ENCODE measurements at regions not wholly inside any gene's neighbourhood (a gene's known extent, or its start where the extent isn't known, plus 50 kb on each side); places are given as distances from the start of the nearest gene placed in this dataset.

- no peak for DNase-seq (ENCODE audit: low spot score in 2 of 2)
- Mint-ChIP-seq H3K27me3 (peaks cover 6% of the 10 kb centered on the region), H3K4me1 (no peaks in the 10 kb centered on the region)
Observed at GRCh38 chr20:24112360-24112759, 123.8 kb upstream of the GGTLC1 start.

GRCh38 chr20:24111858-24112257, 123.3 kb upstream of the GGTLC1 start:
- Mint-ChIP-seq H3K27me3 (peaks cover 1% of the 10 kb centered on the region), H3K36me3 (ENCODE audit: insufficient read depth) (no peaks in the 10 kb centered on the region), H3K4me1 (no peaks in the 10 kb centered on the region), H3K9me3 (no peaks in the 10 kb centered on the region), H3K27ac (ENCODE audit: low read depth) (no peak overlapping the region), H3K4me3 (no peak overlapping the region)
- DNase-seq (ENCODE audit: low spot score in 2 of 2) (no peak), ATAC-seq (replicated peaks; ENCODE audit: extremely low read depth, poor library complexity, severe bottlenecking) (no peak)

More at GRCh38 chr20:24112360-24112759, 123.8 kb upstream of the GGTLC1 start:
- H3K4me3 Mint-ChIP-seq: no peak overlapping the region
- H3K9me3 Mint-ChIP-seq: no peaks in the 10 kb centered on the region
- no peak for ATAC-seq (replicated peaks; ENCODE audit: extremely low read depth, poor library complexity, severe bottlenecking)
- H3K36me3 Mint-ChIP-seq (ENCODE audit: insufficient read depth): no peaks in the 10 kb centered on the region
- no peak overlapping the region for H3K27ac Mint-ChIP-seq (ENCODE audit: low read depth)

GRCh38 chr20:24109537-24109936, 121.0 kb upstream of the GGTLC1 start:
- Mint-ChIP-seq H3K9me3 (no peaks in the 10 kb centered on the region), H3K4me1 (no peaks in the 10 kb centered on the region), H3K27ac (ENCODE audit: low read depth) (peak overlapping the region; percentile 75), H3K4me3 (peak overlapping the region; percentile 75), H3K36me3 (ENCODE audit: insufficient read depth) (no peaks in the 10 kb centered on the region), H3K27me3 (no peaks in the 10 kb centered on the region)
- peak; percentile 57 for ATAC-seq (replicated peaks; ENCODE audit: extremely low read depth, poor library complexity, severe bottlenecking)
- no peak for DNase-seq (ENCODE audit: low spot score in 2 of 2)

- H3K4me3 Mint-ChIP-seq: peak overlapping the region; percentile 75
- no peaks in the 10 kb centered on the region for H3K9me3 Mint-ChIP-seq
- H3K27ac Mint-ChIP-seq (ENCODE audit: low read depth): peak overlapping the region; percentile 75
- peak; percentile 81 for ATAC-seq (replicated peaks; ENCODE audit: extremely low read depth, poor library complexity, severe bottlenecking)
- no peaks in the 10 kb centered on the region for H3K27me3 Mint-ChIP-seq
- H3K36me3 Mint-ChIP-seq (ENCODE audit: insufficient read depth): no peaks in the 10 kb centered on the region
- no peaks in the 10 kb centered on the region for H3K4me1 Mint-ChIP-seq
- DNase-seq (ENCODE audit: low spot score in 2 of 2): peak; percentile 20 to 34
Observed at GRCh38 chr20:24109008-24109407, 120.4 kb upstream of the GGTLC1 start.

- no peaks in the 10 kb centered on the region for H3K9me3 Mint-ChIP-seq
- H3K27ac Mint-ChIP-seq (ENCODE audit: low read depth): peak overlapping the region; percentile 75
- H3K27me3 Mint-ChIP-seq: no peaks in the 10 kb centered on the region
- DNase-seq (ENCODE audit: low spot score in 2 of 2) (no peak), ATAC-seq (replicated peaks; ENCODE audit: extremely low read depth, poor library complexity, severe bottlenecking) (no peak)
- peak overlapping the region; percentile 75 for H3K4me3 Mint-ChIP-seq
- H3K36me3 Mint-ChIP-seq (ENCODE audit: insufficient read depth): no peaks in the 10 kb centered on the region
- no peaks in the 10 kb centered on the region for H3K4me1 Mint-ChIP-seq
Observed at GRCh38 chr20:24108581-24108980, 120.0 kb upstream of the GGTLC1 start.

- no peak overlapping the region for H3K27ac Mint-ChIP-seq (ENCODE audit: low read depth)
- no peak for DNase-seq (ENCODE audit: low spot score in 2 of 2)
- H3K4me3 Mint-ChIP-seq: no peak overlapping the region
- no peak for ATAC-seq (replicated peaks; ENCODE audit: extremely low read depth, poor library complexity, severe bottlenecking)
- peaks cover 8% of the 10 kb centered on the region for H3K4me1 Mint-ChIP-seq
- no peaks in the 10 kb centered on the region for H3K36me3 Mint-ChIP-seq (ENCODE audit: insufficient read depth)
- H3K9me3 Mint-ChIP-seq: no peaks in the 10 kb centered on the region
- H3K27me3 Mint-ChIP-seq: no peaks in the 10 kb centered on the region
Observed at GRCh38 chr20:24106801-24107445, 118.3 kb upstream of the GGTLC1 start.

GRCh38 chr20:24106150-24106800, 117.7 kb upstream of the GGTLC1 start:
- Mint-ChIP-seq H3K4me3 (no peak overlapping the region), H3K4me1 (peaks cover 8% of the 10 kb centered on the region), H3K27ac (ENCODE audit: low read depth) (no peak overlapping the region), H3K36me3 (ENCODE audit: insufficient read depth) (no peaks in the 10 kb centered on the region), H3K27me3 (no peaks in the 10 kb centered on the region), H3K9me3 (no peaks in the 10 kb centered on the region)
- ATAC-seq (replicated peaks; ENCODE audit: extremely low read depth, poor library complexity, severe bottlenecking) (no peak), DNase-seq (ENCODE audit: low spot score in 2 of 2) (no peak)

GRCh38 chr20:24102749-24103333, 114.3 kb upstream of the GGTLC1 start:
- Mint-ChIP-seq H3K27ac (ENCODE audit: low read depth) (peak overlapping the region; percentile 69), H3K36me3 (ENCODE audit: insufficient read depth) (no peaks in the 10 kb centered on the region), H3K27me3 (no peaks in the 10 kb centered on the region), H3K4me3 (no peak overlapping the region), H3K4me1 (peaks cover 16% of the 10 kb centered on the region), H3K9me3 (no peaks in the 10 kb centered on the region)
- DNase-seq (ENCODE audit: low spot score in 2 of 2) (no peak), ATAC-seq (replicated peaks; ENCODE audit: extremely low read depth, poor library complexity, severe bottlenecking) (no peak)

GRCh38 chr20:24102290-24102689, 113.7 kb upstream of the GGTLC1 start:
- peaks cover 16% of the 10 kb centered on the region for H3K4me1 Mint-ChIP-seq
- H3K9me3 Mint-ChIP-seq: no peaks in the 10 kb centered on the region
- ATAC-seq (replicated peaks; ENCODE audit: extremely low read depth, poor library complexity, severe bottlenecking) (no peak), DNase-seq (ENCODE audit: low spot score in 2 of 2) (no peak)
- H3K27ac Mint-ChIP-seq (ENCODE audit: low read depth): peak overlapping the region; percentile 69
- no peaks in the 10 kb centered on the region for H3K36me3 Mint-ChIP-seq (ENCODE audit: insufficient read depth)
- peaks cover 3% of the 10 kb centered on the region for H3K27me3 Mint-ChIP-seq
- H3K4me3 Mint-ChIP-seq: no peak overlapping the region

- Mint-ChIP-seq H3K4me1 (peaks cover 16% of the 10 kb centered on the region), H3K4me3 (no peak overlapping the region), H3K27me3 (peaks cover 12% of the 10 kb centered on the region), H3K36me3 (ENCODE audit: insufficient read depth) (no peaks in the 10 kb centered on the region), H3K9me3 (no peaks in the 10 kb centered on the region), H3K27ac (ENCODE audit: low read depth) (no peak overlapping the region)
- ATAC-seq (replicated peaks; ENCODE audit: extremely low read depth, poor library complexity, severe bottlenecking) (peak; percentile 89), DNase-seq (ENCODE audit: low spot score in 2 of 2) (peak; percentile 36 to 47)
Observed at GRCh38 chr20:24100370-24101011, 111.9 kb upstream of the GGTLC1 start.

- Mint-ChIP-seq H3K9me3 (no peaks in the 10 kb centered on the region), H3K27me3 (peaks cover 19% of the 10 kb centered on the region), H3K4me1 (peaks cover 16% of the 10 kb centered on the region), H3K36me3 (ENCODE audit: insufficient read depth) (no peaks in the 10 kb centered on the region), H3K27ac (ENCODE audit: low read depth) (no peak overlapping the region), H3K4me3 (no peak overlapping the region)
- DNase-seq (ENCODE audit: low spot score in 2 of 2) (no peak), ATAC-seq (replicated peaks; ENCODE audit: extremely low read depth, poor library complexity, severe bottlenecking) (no peak)
Observed at GRCh38 chr20:24098886-24099285, 110.3 kb upstream of the GGTLC1 start.

- Mint-ChIP-seq H3K4me1 (peaks cover 13% of the 10 kb centered on the region), H3K4me3 (no peak overlapping the region), H3K36me3 (ENCODE audit: insufficient read depth) (no peaks in the 10 kb centered on the region), H3K27ac (ENCODE audit: low read depth) (no peak overlapping the region), H3K27me3 (peaks cover 19% of the 10 kb centered on the region), H3K9me3 (no peaks in the 10 kb centered on the region)
- no peak for DNase-seq (ENCODE audit: low spot score in 2 of 2)
- no peak for ATAC-seq (replicated peaks; ENCODE audit: extremely low read depth, poor library complexity, severe bottlenecking)
Observed at GRCh38 chr20:24097506-24098245, 109.1 kb upstream of the GGTLC1 start.
